HEK293 (cell line): ENCODE measurements at regions not wholly inside any gene's neighbourhood (a gene's known extent, or its start where the extent isn't known, plus 50 kb on each side); places are given as distances from the start of the nearest gene placed in this dataset.

ENCODE experiments used
- KLF10 ChIP-seq: fragments of 450-650 bp; IDR thresholded peaks from 2 replicates; pipeline ENCODE4 v1.5.1; 2018; ENCODE audit warnings: missing biosample characterization, mild to moderate bottlenecking, missing genetic modification characterization
- PRDM1 ChIP-seq: fragments of 450-650 bp; formaldehyde crosslinking; IDR thresholded peaks from 2 replicates; pipeline ENCODE4; 2016; ENCODE audit warnings: missing biosample characterization, missing genetic modification characterization
- ZBTB17 ChIP-seq: fragments of 450-650 bp; formaldehyde crosslinking; IDR thresholded peaks from 2 replicates; pipeline ENCODE4 v1.5.1; 2016; ENCODE audit warnings: missing biosample characterization, missing genetic modification characterization
- ZEB2 ChIP-seq: fragments of 450-650 bp; formaldehyde crosslinking; IDR thresholded peaks from 2 replicates; pipeline ENCODE4 v1.5.1; 2016; ENCODE audit warnings: missing biosample characterization, missing genetic modification characterization
- ZNF274 ChIP-seq, 2 experiments: fragments of 200-500 bp in 1 of 2; fragments of 450-650 bp in 1 of 2; sonication (Bioruptor generic) in 1 of 2; formaldehyde crosslinking in 1 of 2; IDR thresholded peaks; 2 replicates each; pipeline versions ENCODE4 v1.5.1 to v1.6.1; 2014 to 2016; ENCODE audit warnings: borderline replicate concordance in 1 of 2, inconsistent platforms in 1 of 2, low read length in 1 of 2, missing biosample characterization in 1 of 2, missing genetic modification characterization in 1 of 2
- ZNF626 ChIP-seq: fragments of 450-650 bp; sonication (Bioruptor Pico); formaldehyde crosslinking; IDR thresholded peaks from 2 replicates; pipeline ENCODE4 v1.5.1; 2018; ENCODE audit warnings: missing biosample characterization, missing genetic modification characterization, inconsistent platforms
- ZNF777 ChIP-seq: fragments of 450-650 bp; formaldehyde crosslinking; IDR thresholded peaks from 2 replicates; pipeline ENCODE4 v1.5.1; 2017; ENCODE audit warnings: missing biosample characterization, missing genetic modification characterization, borderline replicate concordance
- TF ChIP-seq, protein P1 (sequence below): fragments of 450-650 bp; formaldehyde crosslinking; IDR thresholded peaks from 2 replicates; pipeline ENCODE4 v1.5.1; 2016; ENCODE audit warnings: missing biosample characterization, missing genetic modification characterization
- TF ChIP-seq, protein P2 (sequence below): fragments of 450-650 bp; formaldehyde crosslinking; IDR thresholded peaks from 2 replicates; pipeline ENCODE4 v1.5.1; 2016; ENCODE audit warnings: missing biosample characterization, missing genetic modification characterization
- TF ChIP-seq, protein P3 (sequence below): fragments of 450-650 bp; formaldehyde crosslinking; IDR thresholded peaks from 2 replicates; pipeline ENCODE4 v1.5.1; 2016; ENCODE audit warnings: missing biosample characterization, missing genetic modification characterization
- TF ChIP-seq, protein P4 (sequence below): fragments of 450-650 bp; formaldehyde crosslinking; IDR thresholded peaks from 2 replicates; pipeline ENCODE4 v1.5.1; 2016; ENCODE audit warnings: missing biosample characterization, missing genetic modification characterization

DNA sequence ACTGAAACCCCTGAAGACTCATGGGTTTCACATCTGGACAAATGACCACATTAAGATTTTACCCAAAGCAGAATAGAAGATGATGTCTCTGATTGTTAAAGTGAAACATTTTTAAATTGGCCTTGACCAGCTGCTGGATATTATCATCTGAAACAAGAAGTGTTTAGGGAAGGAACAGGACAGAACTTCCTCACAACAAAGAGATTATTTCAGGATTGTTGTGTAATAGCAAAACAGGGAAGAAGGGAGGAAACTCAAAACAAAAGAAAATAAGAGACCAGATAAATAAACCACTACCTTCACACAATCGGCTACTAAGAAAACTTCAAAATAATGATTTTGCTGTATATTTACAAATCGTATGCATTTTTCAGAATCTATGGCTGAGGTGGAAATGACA, 319.2 kb upstream of the API5 start:
- TF ChIP-seq ZNF626 (tag by site-specific recombination) (no peak), PRDM1 (no peak), ZNF274 (IDR thresholded peaks at IDR 0.05; ENCODE audit: low read length) (no peak), ZNF274 (tag by site-specific recombination; IDR thresholded peaks at IDR 0.05; ENCODE audit: borderline replicate concordance) (no peak), ZNF777 (tag by site-specific recombination) (no peak), KLF10 (tag by site-specific recombination) (no peak), ZEB2 (tag by site-specific recombination) (no peak), ZBTB17 (tag by site-specific recombination) (no peak)
- TF ChIP-seq, protein P1, sequence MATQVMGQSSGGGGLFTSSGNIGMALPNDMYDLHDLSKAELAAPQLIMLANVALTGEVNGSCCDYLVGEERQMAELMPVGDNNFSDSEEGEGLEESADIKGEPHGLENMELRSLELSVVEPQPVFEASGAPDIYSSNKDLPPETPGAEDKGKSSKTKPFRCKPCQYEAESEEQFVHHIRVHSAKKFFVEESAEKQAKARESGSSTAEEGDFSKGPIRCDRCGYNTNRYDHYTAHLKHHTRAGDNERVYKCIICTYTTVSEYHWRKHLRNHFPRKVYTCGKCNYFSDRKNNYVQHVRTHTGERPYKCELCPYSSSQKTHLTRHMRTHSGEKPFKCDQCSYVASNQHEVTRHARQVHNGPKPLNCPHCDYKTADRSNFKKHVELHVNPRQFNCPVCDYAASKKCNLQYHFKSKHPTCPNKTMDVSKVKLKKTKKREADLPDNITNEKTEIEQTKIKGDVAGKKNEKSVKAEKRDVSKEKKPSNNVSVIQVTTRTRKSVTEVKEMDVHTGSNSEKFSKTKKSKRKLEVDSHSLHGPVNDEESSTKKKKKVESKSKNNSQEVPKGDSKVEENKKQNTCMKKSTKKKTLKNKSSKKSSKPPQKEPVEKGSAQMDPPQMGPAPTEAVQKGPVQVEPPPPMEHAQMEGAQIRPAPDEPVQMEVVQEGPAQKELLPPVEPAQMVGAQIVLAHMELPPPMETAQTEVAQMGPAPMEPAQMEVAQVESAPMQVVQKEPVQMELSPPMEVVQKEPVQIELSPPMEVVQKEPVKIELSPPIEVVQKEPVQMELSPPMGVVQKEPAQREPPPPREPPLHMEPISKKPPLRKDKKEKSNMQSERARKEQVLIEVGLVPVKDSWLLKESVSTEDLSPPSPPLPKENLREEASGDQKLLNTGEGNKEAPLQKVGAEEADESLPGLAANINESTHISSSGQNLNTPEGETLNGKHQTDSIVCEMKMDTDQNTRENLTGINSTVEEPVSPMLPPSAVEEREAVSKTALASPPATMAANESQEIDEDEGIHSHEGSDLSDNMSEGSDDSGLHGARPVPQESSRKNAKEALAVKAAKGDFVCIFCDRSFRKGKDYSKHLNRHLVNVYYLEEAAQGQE (tag by site-specific recombination) = no peak
- TF ChIP-seq, protein P2, sequence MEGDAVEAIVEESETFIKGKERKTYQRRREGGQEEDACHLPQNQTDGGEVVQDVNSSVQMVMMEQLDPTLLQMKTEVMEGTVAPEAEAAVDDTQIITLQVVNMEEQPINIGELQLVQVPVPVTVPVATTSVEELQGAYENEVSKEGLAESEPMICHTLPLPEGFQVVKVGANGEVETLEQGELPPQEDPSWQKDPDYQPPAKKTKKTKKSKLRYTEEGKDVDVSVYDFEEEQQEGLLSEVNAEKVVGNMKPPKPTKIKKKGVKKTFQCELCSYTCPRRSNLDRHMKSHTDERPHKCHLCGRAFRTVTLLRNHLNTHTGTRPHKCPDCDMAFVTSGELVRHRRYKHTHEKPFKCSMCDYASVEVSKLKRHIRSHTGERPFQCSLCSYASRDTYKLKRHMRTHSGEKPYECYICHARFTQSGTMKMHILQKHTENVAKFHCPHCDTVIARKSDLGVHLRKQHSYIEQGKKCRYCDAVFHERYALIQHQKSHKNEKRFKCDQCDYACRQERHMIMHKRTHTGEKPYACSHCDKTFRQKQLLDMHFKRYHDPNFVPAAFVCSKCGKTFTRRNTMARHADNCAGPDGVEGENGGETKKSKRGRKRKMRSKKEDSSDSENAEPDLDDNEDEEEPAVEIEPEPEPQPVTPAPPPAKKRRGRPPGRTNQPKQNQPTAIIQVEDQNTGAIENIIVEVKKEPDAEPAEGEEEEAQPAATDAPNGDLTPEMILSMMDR (tag by site-specific recombination) = no peak
- TF ChIP-seq, protein P3, sequence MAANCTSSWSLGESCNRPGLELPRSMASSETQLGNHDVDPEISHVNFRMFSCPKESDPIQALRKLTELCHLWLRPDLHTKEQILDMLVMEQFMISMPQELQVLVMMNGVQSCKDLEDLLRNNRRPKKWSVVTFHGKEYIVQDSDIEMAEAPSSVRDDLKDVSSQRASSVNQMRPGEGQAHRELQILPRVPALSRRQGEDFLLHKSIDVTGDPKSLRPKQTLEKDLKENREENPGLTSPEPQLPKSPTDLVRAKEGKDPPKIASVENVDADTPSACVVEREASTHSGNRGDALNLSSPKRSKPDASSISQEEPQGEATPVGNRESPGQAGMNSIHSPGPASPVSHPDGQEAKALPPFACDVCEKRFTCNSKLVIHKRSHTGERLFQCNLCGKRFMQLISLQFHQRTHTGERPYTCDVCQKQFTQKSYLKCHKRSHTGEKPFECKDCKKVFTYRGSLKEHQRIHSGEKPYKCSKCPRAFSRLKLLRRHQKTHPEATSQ = no peak
- TF ChIP-seq, protein P4, sequence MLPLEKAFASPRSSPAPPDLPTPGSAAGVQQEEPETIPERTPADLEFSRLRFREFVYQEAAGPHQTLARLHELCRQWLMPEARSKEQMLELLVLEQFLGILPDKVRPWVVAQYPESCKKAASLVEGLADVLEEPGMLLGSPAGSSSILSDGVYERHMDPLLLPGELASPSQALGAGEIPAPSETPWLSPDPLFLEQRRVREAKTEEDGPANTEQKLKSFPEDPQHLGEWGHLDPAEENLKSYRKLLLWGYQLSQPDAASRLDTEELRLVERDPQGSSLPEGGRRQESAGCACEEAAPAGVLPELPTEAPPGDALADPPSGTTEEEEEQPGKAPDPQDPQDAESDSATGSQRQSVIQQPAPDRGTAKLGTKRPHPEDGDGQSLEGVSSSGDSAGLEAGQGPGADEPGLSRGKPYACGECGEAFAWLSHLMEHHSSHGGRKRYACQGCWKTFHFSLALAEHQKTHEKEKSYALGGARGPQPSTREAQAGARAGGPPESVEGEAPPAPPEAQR (tag by site-specific recombination) = no peak
